NAMALWA (cell line): ENCODE measurements at regions not wholly inside any gene's neighbourhood (a gene's known extent, or its start where the extent isn't known, plus 50 kb on each side); places are given as distances from the start of the nearest gene placed in this dataset.
A peak's percentile ranks its signal among the peaks of the same experiment; 100 is the strongest.

ENCODE experiments used
- DNase-seq: peaks from one replicate; pipeline ENCODE4 v3.0.0-alpha.2; 2015; ENCODE audit warnings: low spot score

GRCh38 chr12:72082986-72083820 lies 144.6 kb downstream of the TPH2 start:
- no peak for DNase-seq

GRCh38 chr12:72084061-72084460 lies 145.4 kb downstream of the TPH2 start:
- DNase-seq, result no peak

- no peak for DNase-seq
Observed at GRCh38 chr12:72084880-72085279, 146.2 kb downstream of the TPH2 start.

- DNase-seq, result no peak
Observed at GRCh38 chr12:72089678-72090077, 151.0 kb downstream of the TPH2 start.

- no peak for DNase-seq
Observed at GRCh38 chr12:72093424-72093823, 154.8 kb downstream of the TPH2 start.

GRCh38 chr12:72093930-72094329 lies 155.3 kb downstream of the TPH2 start:
- no peak for DNase-seq

GRCh38 chr12:72094490-72094889 lies 155.8 kb downstream of the TPH2 start:
- no peak for DNase-seq

- no peak for DNase-seq
Observed at GRCh38 chr12:72095025-72095424, 156.4 kb downstream of the TPH2 start.

GRCh38 chr12:72098622-72099021 lies 160.0 kb downstream of the TPH2 start:
- no peak for DNase-seq

GRCh38 chr12:72100854-72101253 lies 162.2 kb downstream of the TPH2 start:
- no peak for DNase-seq

GRCh38 chr12:72102150-72102549 lies 163.5 kb downstream of the TPH2 start:
- DNase-seq, result no peak

GRCh38 chr12:72105849-72106248 lies 166.3 kb upstream of the TRHDE start:
- no peak for DNase-seq

GRCh38 chr12:72110937-72111650 lies 161.1 kb upstream of the TRHDE start:
- no peak for DNase-seq

- DNase-seq, result no peak
Observed at GRCh38 chr12:72111706-72112105, 160.5 kb upstream of the TRHDE start.

- DNase-seq, result no peak
Observed at GRCh38 chr12:72133497-72134055, 138.6 kb upstream of the TRHDE start.

GRCh38 chr12:72134246-72135020 lies 137.7 kb upstream of the TRHDE start:
- DNase-seq, result no peak

- no peak for DNase-seq
Observed at GRCh38 chr12:72135021-72135301, 137.2 kb upstream of the TRHDE start.

- no peak for DNase-seq
Observed at GRCh38 chr12:72136792-72137191, 135.4 kb upstream of the TRHDE start.

GRCh38 chr12:72139411-72139810 lies 132.8 kb upstream of the TRHDE start:
- DNase-seq, result no peak

GRCh38 chr12:72141381-72141780 lies 130.8 kb upstream of the TRHDE start:
- DNase-seq, result peak; percentile 50

- DNase-seq, result no peak
Observed at GRCh38 chr12:72144553-72144952, 127.6 kb upstream of the TRHDE start.

GRCh38 chr12:72146495-72146894 lies 125.7 kb upstream of the TRHDE start:
- DNase-seq, result no peak

- no peak for DNase-seq
Observed at GRCh38 chr12:72148709-72149108, 123.5 kb upstream of the TRHDE start.
